Mucosa of descending colon (tissue), 3 donors: ENCODE measurements at regions not wholly inside any gene's neighbourhood (a gene's known extent, or its start where the extent isn't known, plus 50 kb on each side); places are given as distances from the start of the nearest gene placed in this dataset.

Source experiments
- ATAC-seq: fragments of 200-7000 bp; cut with Tn5 transposase; one replicate; pipeline ENCODE4 v1.9.1; 2020; ENCODE audit warnings: mild to moderate bottlenecking, moderate library complexity
- DNase-seq, 3 donors: peaks; one replicate each; pipeline ENCODE4 v3.0.0-alpha.2; 2020
- H3K36me3 ChIP-seq: fragments of 200-600 bp; one replicate; pipeline ENCODE4 v1.8.0; 2021; ENCODE audit warnings: low read depth, mild to moderate bottlenecking
- H3K4me1 ChIP-seq: fragments of 200-600 bp; one replicate; pipeline ENCODE4 v1.8.0; 2021; ENCODE audit warnings: low read depth, mild to moderate bottlenecking
- H3K4me3 ChIP-seq: fragments of 200-600 bp; one replicate; pipeline ENCODE4 v1.8.0; 2021; ENCODE audit warnings: mild to moderate bottlenecking
- H3K9me3 ChIP-seq: fragments of 200-600 bp; one replicate; pipeline ENCODE4 v1.8.0; 2021; ENCODE audit warnings: mild to moderate bottlenecking
- CTCF ChIP-seq: fragments of 200-600 bp; IDR thresholded peaks from one replicate; pipeline ENCODE4 v1.8.0; 2022; ENCODE audit warnings: antibody characterized with exemption, mild to moderate bottlenecking
- intact Hi-C, 2 donors: fragments of 100-400 bp; cut with DNase I in 1 of 2; cut with micrococcal nuclease in 1 of 2; formaldehyde crosslinking; loops; one replicate each; pipeline versions ENCODE4 v1.11.0 to v1.11.1; 2022; cut with DNase I, micrococcal nuclease
- donor health status: DM: no; HTN: no; CAD: no; lungs with moderate emphysema.
- donor health status: DM: no; HTN: no; CAD: no.
- donor health status: DM: no; HTN: yes; CAD: no.

GRCh38 chr7:46786995-46787394, 794.9 kb downstream of the TNS3 start:
- intact Hi-C loops = no loop called here
- Histone ChIP-seq H3K4me1 (no peaks in the 10 kb centered on the region), H3K9me3 (no peaks in the 10 kb centered on the region), H3K4me3 (no peak overlapping the region), H3K36me3 (no peaks in the 10 kb centered on the region)
- ATAC-seq (no peak), DNase-seq (no peak)
- no peak for TF ChIP-seq CTCF

- H3K4me3 ChIP-seq = no peak overlapping the region
- H3K36me3 ChIP-seq = no peaks in the 10 kb centered on the region
- DNase-seq (no peak), ATAC-seq (no peak)
- no peaks in the 10 kb centered on the region for H3K9me3 ChIP-seq
- H3K4me1 ChIP-seq = no peaks in the 10 kb centered on the region
- TF ChIP-seq CTCF = no peak
- intact Hi-C loops = no loop called here
Observed at GRCh38 chr7:46786221-46786954, 795.5 kb downstream of the TNS3 start.

GRCh38 chr7:46784732-46785131, 797.2 kb downstream of the TNS3 start:
- no peaks in the 10 kb centered on the region for H3K36me3 ChIP-seq
- intact Hi-C loops = no loop called here
- no peak for TF ChIP-seq CTCF
- H3K4me3 ChIP-seq = no peak overlapping the region
- peak; percentile 40 for ATAC-seq
- H3K9me3 ChIP-seq = no peaks in the 10 kb centered on the region
- DNase-seq = no peak
- no peaks in the 10 kb centered on the region for H3K4me1 ChIP-seq

GRCh38 chr7:46781901-46782439, 799.9 kb downstream of the TNS3 start:
- Histone ChIP-seq H3K9me3 (no peaks in the 10 kb centered on the region), H3K36me3 (no peaks in the 10 kb centered on the region), H3K4me1 (no peaks in the 10 kb centered on the region), H3K4me3 (no peak overlapping the region)
- DNase-seq (no peak), ATAC-seq (no peak)
- TF ChIP-seq CTCF = no peak
- intact Hi-C loops = no loop called here

GRCh38 chr7:46776790-46777189, 805.1 kb downstream of the TNS3 start:
- H3K36me3 ChIP-seq = no peaks in the 10 kb centered on the region
- intact Hi-C loops = no loop called here
- H3K4me1 ChIP-seq = no peaks in the 10 kb centered on the region
- no peak overlapping the region for H3K4me3 ChIP-seq
- DNase-seq = no peak
- H3K9me3 ChIP-seq = no peaks in the 10 kb centered on the region
- ATAC-seq = no peak
- no peak for TF ChIP-seq CTCF
